Hematopoietic multipotent progenitor cell treated with erythropoietin and hydrocortisone succinate and interleukin-3 and kit ligand, for 4 days (in vitro differentiated cells): ENCODE measurements at regions not wholly inside any gene's neighbourhood (a gene's known extent, or its start where the extent isn't known, plus 50 kb on each side); places are given as distances from the start of the nearest gene placed in this dataset.
"Not testable (repeated sequence)": the region's sequence is repeated elsewhere in the genome, so short reads cannot be mapped to it uniquely, and the experiment has no call there.

Source experiments
- DNase-seq: peaks from one replicate; pipeline ENCODE4 v3.0.0-alpha.2; 2015

GRCh38 chr18:66440433-66440832, 163.5 kb downstream of the CDH19 start:
- DNase-seq: no peak

DNA sequence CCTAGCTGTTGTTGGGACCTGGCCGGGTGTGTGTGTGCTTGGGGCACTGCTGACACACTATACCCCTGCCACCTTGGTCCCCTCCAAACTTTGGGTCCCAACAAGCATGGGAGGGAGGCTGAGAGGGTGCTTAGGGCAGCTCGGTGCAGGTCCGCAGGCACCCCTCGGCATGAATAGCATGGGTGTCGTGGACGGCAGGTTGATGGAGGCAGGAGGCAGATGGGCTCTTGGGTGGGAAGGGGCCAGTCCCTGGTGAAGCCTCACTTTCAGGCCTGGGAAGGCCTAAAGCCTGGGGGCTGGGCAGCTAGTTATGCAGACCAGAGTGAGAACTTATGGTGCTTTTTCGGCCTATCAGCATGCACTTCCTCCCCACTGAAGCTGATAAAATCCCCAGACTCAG, 164.2 kb downstream of the CDH19 start:
- DNase-seq: no peak

GRCh38 chr18:66438711-66439536, 165.0 kb downstream of the CDH19 start:
- DNase-seq: no peak

DNA sequence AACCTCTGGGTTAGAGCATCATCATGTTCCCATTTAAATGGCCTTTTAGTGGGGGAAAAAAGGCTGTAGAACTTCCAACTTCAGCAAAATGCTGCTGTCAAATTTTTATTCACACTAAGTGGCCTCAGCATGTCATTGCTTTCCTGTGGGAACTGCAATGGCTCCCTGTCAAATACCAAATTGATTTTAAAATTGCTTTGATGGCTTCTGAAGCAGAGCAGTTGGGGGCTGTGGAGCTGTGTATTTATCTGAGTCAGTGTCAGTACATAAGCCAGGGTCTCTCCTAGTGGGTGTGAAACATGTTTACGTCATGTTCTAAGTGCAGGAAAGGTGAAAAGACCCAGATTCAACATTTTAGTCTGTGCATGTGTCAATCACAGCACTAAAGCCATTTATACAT, 171.3 kb downstream of the CDH19 start:
- DNase-seq: no peak

DNA sequence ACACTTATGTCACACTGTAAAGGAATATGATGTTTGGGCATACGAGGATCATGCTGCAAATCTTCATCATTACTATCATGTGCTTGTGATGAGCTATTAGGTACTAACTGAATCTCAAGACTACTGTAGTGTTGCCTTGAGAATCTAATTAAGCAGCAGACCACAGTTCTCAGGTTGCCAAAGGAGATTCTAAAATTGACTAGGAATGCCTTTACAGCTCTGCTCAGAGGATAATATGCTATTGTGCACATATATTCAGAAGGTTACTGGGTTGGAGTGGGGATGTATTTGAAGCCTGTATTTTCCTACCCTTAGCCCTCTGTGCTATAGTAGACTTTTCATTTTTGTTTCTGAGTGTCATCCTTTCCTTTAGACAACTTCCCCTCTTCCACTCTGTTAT, 175.1 kb downstream of the CDH19 start:
- no peak for DNase-seq

- no peak for DNase-seq
These were observed 184.5 kb downstream of the CDH19 start for GRCh38 chr18:66419400-66419799.

- no peak for DNase-seq
These were observed 193.2 kb downstream of the CDH19 start for GRCh38 chr18:66410692-66411091.

DNA sequence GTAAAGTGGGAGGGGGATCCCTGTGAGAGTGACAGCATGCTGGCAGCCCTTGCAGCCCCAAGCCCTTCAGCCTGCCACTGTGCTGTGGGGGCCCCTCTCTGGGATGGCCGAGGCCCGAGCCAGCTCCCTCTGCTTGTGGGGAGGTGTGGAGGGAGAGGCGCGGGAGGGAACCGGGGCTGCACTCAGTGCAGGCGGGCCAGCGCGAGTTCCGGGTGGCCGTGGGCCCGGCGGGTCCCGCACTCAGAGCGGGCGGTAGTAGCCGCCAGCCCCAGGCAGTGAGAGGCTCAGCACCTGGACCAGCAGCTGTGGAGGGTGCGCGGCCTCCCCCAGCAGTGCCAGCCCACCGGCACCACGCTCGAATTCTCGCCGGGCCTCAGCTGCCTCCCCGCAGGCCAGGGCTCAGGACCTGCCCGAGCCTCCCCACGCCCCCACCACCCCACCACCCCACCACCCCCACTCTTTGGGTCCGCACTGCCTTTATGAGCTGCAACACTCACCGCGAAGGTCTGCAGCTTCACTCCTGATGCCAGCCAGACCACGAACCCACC, 208.1 kb downstream of the CDH19 start:
- DNase-seq: no peak

- no peak for DNase-seq
These were observed 210.4 kb downstream of the CDH19 start for GRCh38 chr18:66393463-66393862.

DNA sequence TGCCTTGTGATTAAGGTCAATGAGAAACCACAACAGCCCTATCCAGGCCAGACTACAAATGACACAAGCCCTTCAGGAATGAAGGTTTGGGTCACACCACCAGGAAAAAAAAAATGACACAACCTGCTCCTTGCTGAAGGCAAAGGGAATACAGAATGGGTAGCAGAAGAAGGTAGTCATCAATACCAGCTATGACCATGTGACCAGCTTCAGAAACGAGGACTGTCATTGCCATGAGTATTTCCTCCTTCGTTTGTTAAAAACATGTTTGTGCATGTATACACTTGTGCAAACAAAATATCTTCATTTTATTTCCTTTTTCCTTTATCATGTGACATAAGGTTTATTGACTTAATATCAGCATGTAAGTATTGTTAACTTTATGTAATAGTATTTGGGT, 226.6 kb downstream of the CDH19 start:
- no peak for DNase-seq

- not testable (repeated sequence) for DNase-seq
These were observed 228.5 kb downstream of the CDH19 start for GRCh38 chr18:66375391-66375790.

DNA sequence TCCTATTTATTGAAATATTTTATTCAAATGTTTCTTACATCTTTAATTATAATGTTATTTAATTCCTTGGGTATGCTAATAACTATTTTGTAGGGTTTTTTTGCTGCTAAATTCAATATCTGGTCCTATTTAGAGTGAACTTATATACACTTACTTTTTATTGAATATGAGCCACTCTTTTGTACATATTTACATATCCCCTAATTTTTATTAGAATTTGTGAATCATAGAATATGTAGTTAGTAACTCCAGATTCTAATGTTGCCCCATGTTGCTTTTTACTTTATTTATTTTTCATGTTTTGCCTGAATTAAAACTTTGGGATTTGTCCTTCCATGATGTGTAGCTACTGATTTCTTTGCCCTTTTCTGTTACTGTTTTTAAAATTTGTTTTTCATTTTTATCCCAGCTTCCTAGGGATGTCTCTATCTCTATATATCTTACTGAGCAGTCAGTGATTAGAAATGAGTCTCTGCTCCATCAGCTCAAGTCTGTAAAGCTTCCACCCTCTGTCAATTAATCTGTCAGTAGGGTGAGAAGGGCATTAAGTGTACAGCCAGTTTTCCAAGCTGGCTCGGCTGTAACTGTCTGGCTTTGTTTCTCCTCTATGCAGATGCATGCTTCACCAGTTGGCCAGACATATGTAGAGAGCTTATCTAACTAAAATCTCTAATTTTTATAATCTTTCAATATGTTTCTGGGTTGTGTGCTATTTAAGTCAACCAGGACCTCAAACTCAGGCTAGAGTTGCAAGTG, 256.9 kb downstream of the CDH19 start:
- no peak for DNase-seq

DNA sequence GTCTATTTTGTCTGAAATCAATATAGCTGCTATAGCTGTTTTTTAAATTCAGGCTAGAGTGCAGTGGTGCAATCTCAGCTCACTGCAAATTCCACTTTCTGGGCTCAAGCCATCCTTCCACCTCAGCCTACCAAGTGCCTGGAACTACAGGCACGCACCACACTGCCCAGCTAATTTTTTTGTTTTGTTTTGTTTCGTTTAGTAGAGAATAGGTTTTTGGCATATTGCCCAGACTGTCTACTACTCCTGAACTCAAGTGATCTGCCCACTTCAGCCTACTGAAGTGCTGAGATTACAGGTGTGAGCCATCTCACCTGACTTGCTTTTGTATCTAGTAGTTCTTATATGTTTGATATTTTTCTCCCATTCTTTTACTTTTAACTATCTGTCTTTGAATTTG, 259.7 kb downstream of the CDH19 start:
- no peak for DNase-seq

DNA sequence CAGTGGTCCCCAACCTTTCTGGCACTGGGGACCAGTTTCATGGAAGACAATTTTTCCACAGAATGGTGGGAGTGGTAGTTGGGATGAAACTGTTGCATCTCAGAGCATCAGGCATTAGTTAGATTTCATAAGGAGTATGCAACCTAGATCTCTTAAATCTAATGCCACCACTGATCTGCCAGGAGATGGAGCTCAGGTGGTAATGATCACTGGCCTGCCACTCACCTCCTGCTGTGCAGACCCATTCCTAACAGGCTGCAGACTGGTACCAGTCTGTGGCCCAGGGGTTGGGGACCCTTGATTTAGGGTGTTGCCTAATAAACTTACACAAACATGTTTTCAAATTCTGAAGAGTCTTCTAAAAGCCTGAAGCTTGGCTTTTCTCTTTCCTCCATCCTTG, 261.3 kb downstream of the CDH19 start:
- no peak for DNase-seq

GRCh38 chr18:66334534-66334933, 269.4 kb downstream of the CDH19 start:
- no peak for DNase-seq

GRCh38 chr18:66329716-66330115, 274.2 kb downstream of the CDH19 start:
- DNase-seq: no peak

DNA sequence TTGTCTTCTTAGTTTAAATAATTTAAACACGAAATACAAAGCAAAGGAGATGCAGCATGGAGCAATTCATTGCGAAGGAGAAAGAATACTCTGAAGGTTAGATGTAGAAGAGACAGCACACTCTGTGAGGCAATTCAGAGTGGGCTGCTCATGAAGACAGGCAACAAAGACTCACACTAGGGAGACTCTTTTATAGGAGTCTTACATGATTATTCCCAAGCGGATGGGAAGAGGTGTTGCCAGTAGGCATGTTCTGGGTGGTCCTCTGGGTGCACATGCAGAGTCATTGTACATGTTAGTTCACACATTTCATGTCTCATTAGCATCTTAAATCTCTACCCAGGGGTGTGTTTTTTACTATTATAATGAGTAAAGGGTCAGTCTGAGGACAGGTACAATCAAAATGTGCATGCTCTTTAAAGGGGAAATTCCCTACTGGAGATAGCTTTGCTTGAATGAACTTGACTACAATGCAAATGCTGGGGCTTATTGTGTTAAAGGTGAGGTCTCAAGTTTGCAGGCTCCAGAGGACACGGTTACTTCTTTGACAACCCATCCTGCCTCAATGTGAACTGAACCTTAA, 275.5 kb downstream of the CDH19 start:
- no peak for DNase-seq

DNA sequence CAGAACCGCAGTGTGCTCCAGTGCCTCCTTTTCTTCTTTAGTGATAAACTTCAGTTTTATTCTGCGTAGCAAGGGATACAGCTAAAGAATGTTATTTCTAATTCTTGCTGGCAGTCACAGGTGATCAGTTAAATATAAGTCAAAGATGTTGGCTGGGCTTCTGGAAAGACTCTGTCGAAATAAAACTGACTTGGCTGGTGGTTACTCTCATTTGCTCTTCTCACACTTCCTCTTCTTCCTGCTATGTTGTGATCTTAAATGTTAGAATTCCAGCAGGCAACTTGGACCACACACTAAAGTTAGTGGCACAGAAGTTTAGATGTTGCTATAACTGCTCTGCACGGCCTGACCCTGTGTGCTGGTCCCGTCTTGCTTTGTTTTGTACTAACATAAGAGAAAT, 278.6 kb downstream of the CDH19 start:
- DNase-seq: no peak

- DNase-seq: no peak
These were observed 279.3 kb downstream of the CDH19 start for GRCh38 chr18:66324616-66325015.

DNA sequence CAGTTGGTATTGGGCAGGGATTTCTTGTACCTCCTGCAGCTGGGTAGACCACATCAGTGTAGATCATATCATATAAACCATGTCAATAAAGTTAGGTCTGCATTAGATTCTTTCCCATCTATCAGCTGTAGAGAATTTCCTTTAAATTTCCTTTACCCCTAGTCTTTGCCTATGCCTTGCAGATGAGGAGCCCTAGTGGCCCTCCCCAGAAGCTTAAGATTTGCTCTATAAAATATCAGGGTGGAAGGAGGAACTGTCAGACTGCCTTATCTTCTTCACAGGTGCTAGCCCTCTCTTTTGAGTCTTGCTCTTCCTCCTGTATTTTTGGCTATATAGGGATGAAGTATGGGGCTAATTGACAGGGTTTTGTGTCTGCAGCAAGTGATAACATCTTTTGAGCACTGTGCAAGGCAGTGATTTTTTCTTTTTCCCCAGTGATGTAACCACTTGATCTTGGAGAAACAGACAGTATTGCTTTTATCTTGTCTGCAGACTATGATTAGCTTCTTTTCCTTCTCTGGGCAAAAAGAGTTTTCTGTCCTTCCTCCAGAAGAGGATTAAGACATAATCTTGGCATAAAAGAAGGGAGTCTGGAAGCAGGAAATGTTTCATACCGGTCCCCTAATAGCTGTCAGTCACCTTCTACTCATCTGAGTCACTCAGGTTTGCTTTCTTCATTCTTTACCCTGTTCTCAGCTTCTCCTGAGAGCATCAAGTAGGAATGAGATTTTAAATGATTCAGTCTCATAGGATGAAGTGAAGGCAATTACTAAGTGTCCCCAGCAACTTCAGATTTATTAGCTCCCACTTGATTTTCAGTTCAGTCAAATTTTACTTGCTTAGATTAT, 286.4 kb downstream of the CDH19 start:
- DNase-seq: no peak

GRCh38 chr18:66316701-66317100, 287.2 kb downstream of the CDH19 start:
- no peak for DNase-seq

DNA sequence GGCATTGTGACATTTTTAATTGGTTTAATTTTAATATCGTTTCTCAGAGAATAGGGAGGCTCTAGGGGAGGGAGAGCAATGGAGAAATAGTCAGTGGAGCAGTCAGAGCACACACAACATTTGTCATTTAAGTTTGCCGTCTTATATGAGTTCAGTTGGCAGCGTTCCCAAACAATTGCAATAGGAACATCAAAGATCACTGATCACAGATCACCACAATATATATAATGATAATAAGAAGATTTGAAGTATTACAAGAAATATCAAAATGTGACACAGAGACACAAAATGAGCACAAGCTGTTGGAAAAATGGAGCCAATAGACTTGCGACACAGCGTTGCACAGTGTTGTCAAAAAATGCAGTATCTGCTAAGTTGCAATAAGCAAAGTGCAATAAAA, 303.7 kb downstream of the CDH19 start:
- DNase-seq: no peak

- no peak for DNase-seq
These were observed 323.4 kb downstream of the CDH19 start for GRCh38 chr18:66280470-66280869.
